ENCODE measurements at regions not wholly inside any gene's neighbourhood (a gene's known extent, or its start where the extent isn't known, plus 50 kb on each side); places are given as distances from the start of the nearest gene placed in this dataset.

- H3K4me3 ChIP-seq (ENCODE audit: low read length): no peak overlapping the region
- ChIA-PET POLR2A (ENCODE audit: unreplicated experiment) (no interaction called here), CTCF (no interaction called here)
- peaks cover 15% of the 10 kb centered on the region for H3K4me1 ChIP-seq (ENCODE audit: insufficient read depth, low read length)
- H3K36me3 ChIP-seq (ENCODE audit: low read depth, low read length): no peaks in the 10 kb centered on the region
- ATAC-seq (no peak), DNase-seq (no peak)
- H3K9ac ChIP-seq (ENCODE audit: low read length): no peak overlapping the region
- TF ChIP-seq EZH2 (IDR thresholded peaks at IDR 0.05; ENCODE audit: low read length, unreplicated experiment) (no peak), CTCF (conservative IDR thresholded peaks at IDR 0.05; ENCODE audit: low read depth, low read length) (no peak), EZH2phosphoT487 (IDR thresholded peaks at IDR 0.05; ENCODE audit: borderline replicate concordance, low read length) (no peak)
- H3K4me2 ChIP-seq (ENCODE audit: low read length): no peak overlapping the region
- H2AFZ ChIP-seq (ENCODE audit: low read length): no peak overlapping the region
- H3K27me3 ChIP-seq (ENCODE audit: low read length): no peaks in the 10 kb centered on the region
- no peaks in the 10 kb centered on the region for H4K20me1 ChIP-seq (ENCODE audit: low read length)
- H3K9me3 ChIP-seq (ENCODE audit: low read length): no peaks in the 10 kb centered on the region
- no TSS peak for BruUV-seq (replicated peaks)
- H3K79me2 ChIP-seq (ENCODE audit: low read length): no peaks in the 10 kb centered on the region
- no peaks in the 10 kb centered on the region for H3F3A ChIP-seq (ENCODE audit: low read length, unreplicated experiment)
- no peaks in the 10 kb centered on the region for H3K9me2 ChIP-seq (replicated peaks; ENCODE audit: low read length)
- intact Hi-C loops (cut with micrococcal nuclease): no loop called here
- H3K27ac ChIP-seq (ENCODE audit: low read length): no peak overlapping the region
Observed at GRCh38 chr6:18049646-18050045, 62.2 kb upstream of the KIF13A start.

- H3K27ac ChIP-seq (ENCODE audit: low read length): no peak overlapping the region
- H3K4me1 ChIP-seq (ENCODE audit: insufficient read depth, low read length): peaks cover 15% of the 10 kb centered on the region
- H3K27me3 ChIP-seq (ENCODE audit: low read length): no peaks in the 10 kb centered on the region
- H3K9me2 ChIP-seq (replicated peaks; ENCODE audit: low read length): no peaks in the 10 kb centered on the region
- no peaks in the 10 kb centered on the region for H4K20me1 ChIP-seq (ENCODE audit: low read length)
- ChIA-PET CTCF (no interaction called here), POLR2A (ENCODE audit: unreplicated experiment) (no interaction called here)
- no peak for TF ChIP-seq CTCF (conservative IDR thresholded peaks at IDR 0.05; ENCODE audit: low read depth, low read length)
- no peaks in the 10 kb centered on the region for H3K9me3 ChIP-seq (ENCODE audit: low read length)
- no peak overlapping the region for H3K4me3 ChIP-seq (ENCODE audit: low read length)
- H3K9ac ChIP-seq (ENCODE audit: low read length): no peak overlapping the region
- no TSS peak for BruUV-seq (replicated peaks)
- no peaks in the 10 kb centered on the region for H3K79me2 ChIP-seq (ENCODE audit: low read length)
- intact Hi-C loops (cut with micrococcal nuclease): no loop called here
- H2AFZ ChIP-seq (ENCODE audit: low read length): no peak overlapping the region
- no peak overlapping the region for H3K4me2 ChIP-seq (ENCODE audit: low read length)
- no peaks in the 10 kb centered on the region for H3K36me3 ChIP-seq (ENCODE audit: low read depth, low read length)
- no peaks in the 10 kb centered on the region for H3F3A ChIP-seq (ENCODE audit: low read length, unreplicated experiment)
- ATAC-seq (no peak), DNase-seq (no peak)
Observed at GRCh38 chr6:18048953-18049630, 61.7 kb upstream of the KIF13A start.

- ATAC-seq (peak; percentile 49), DNase-seq (peak; percentile 58)
- no TSS peak for BruUV-seq (replicated peaks)
- no peak overlapping the region for H3K4me3 ChIP-seq (ENCODE audit: low read length)
- peaks cover 15% of the 10 kb centered on the region for H3K4me1 ChIP-seq (ENCODE audit: insufficient read depth, low read length)
- ChIA-PET CTCF (no interaction called here), POLR2A (ENCODE audit: unreplicated experiment) (interaction anchor here (0.6 kb wide), 1 partner anchor 215 kb away, joined by 4 read pairs; no protein-coding TSS in a partner anchor)
- H3K27ac ChIP-seq (ENCODE audit: low read length): 0 out of 2 replicates have a peak overlapping the region, but pooled peaks have one; percentile 0
- H4K20me1 ChIP-seq (ENCODE audit: low read length): no peaks in the 10 kb centered on the region
- TF ChIP-seq CTCF (conservative IDR thresholded peaks at IDR 0.05; ENCODE audit: low read depth, low read length): no peak
- no peak for TF ChIP-seq EZH2phosphoT487 (IDR thresholded peaks at IDR 0.05; ENCODE audit: borderline replicate concordance, low read length)
- no peak for TF ChIP-seq EZH2 (IDR thresholded peaks at IDR 0.05; ENCODE audit: low read length, unreplicated experiment)
- no peaks in the 10 kb centered on the region for H3K9me2 ChIP-seq (replicated peaks; ENCODE audit: low read length)
- H3K27me3 ChIP-seq (ENCODE audit: low read length): no peaks in the 10 kb centered on the region
- intact Hi-C loops (cut with micrococcal nuclease): loop anchor here (2.0 kb wide), 1 partner anchor 75 kb away; the partner anchor contains the start of gene NHLRC1
- no peaks in the 10 kb centered on the region for H3F3A ChIP-seq (ENCODE audit: low read length, unreplicated experiment)
- no peaks in the 10 kb centered on the region for H3K36me3 ChIP-seq (ENCODE audit: low read depth, low read length)
- H3K79me2 ChIP-seq (ENCODE audit: low read length): no peaks in the 10 kb centered on the region
- H3K9me3 ChIP-seq (ENCODE audit: low read length): no peaks in the 10 kb centered on the region
- no peak overlapping the region for H2AFZ ChIP-seq (ENCODE audit: low read length)
- H3K4me2 ChIP-seq (ENCODE audit: low read length): no peak overlapping the region
- H3K9ac ChIP-seq (ENCODE audit: low read length): no peak overlapping the region
Observed at GRCh38 chr6:18047406-18047805, 60.0 kb upstream of the KIF13A start.
